GM23338 (cell line): ENCODE measurements at regions not wholly inside any gene's neighbourhood (a gene's known extent, or its start where the extent isn't known, plus 50 kb on each side); places are given as distances from the start of the nearest gene placed in this dataset.

Experiments
- CREB1 ChIP-seq: fragments of 250-450 bp; sonication (Bioruptor Pico); IDR thresholded peaks from 2 replicates; pipeline ENCODE4 v1.5.0; 2020; ENCODE audit warnings: low read depth, mild to moderate bottlenecking, moderate library complexity
- CTCF ChIP-seq, 2 experiments: fragments of 200-600 bp in 1 of 2; sonication (generic) in 1 of 2; conservative IDR thresholded peaks; 2 replicates each; pipeline versions ENCODE4 v1.5.1 to v1.6.1; 2016 to 2017; ENCODE audit warnings: antibody characterized with exemption in 2 of 2, low read depth in 2 of 2, mild to moderate bottlenecking in 2 of 2, moderate library complexity in 1 of 2
- ETS1 ChIP-seq: IDR thresholded peaks from 2 replicates; pipeline ENCODE4 v1.6.1; 2016; ENCODE audit warnings: antibody characterized with exemption
- EZH2 ChIP-seq: fragments of 200-600 bp; sonication (generic); IDR thresholded peaks from one replicate; pipeline ENCODE4 v1.8.0; 2017; ENCODE audit warnings: antibody characterized with exemption, mild to moderate bottlenecking, low read depth; ENCODE audit not compliant: unreplicated experiment
- EZH2phosphoT487 ChIP-seq: fragments of 200-600 bp; sonication (generic); IDR thresholded peaks from one replicate; pipeline ENCODE4 v1.8.1; 2018; ENCODE audit warnings: antibody characterized with exemption; ENCODE audit not compliant: unreplicated experiment
- JUNB ChIP-seq: IDR thresholded peaks from one replicate; pipeline ENCODE4 v1.6.1; 2016; ENCODE audit warnings: antibody characterized with exemption; ENCODE audit not compliant: unreplicated experiment
- NANOG ChIP-seq: IDR thresholded peaks from 2 replicates; pipeline ENCODE4 v1.6.1; 2016; ENCODE audit warnings: antibody characterized with exemption, borderline replicate concordance
- POLR2AphosphoS5 ChIP-seq: IDR thresholded peaks from 2 replicates; pipeline ENCODE4 v1.6.1; 2016; ENCODE audit warnings: antibody characterized with exemption, low read depth
- REST ChIP-seq: IDR thresholded peaks from one replicate; pipeline ENCODE4 v1.6.1; 2018; ENCODE audit warnings: antibody characterized with exemption; ENCODE audit not compliant: unreplicated experiment
- STAT1 ChIP-seq: IDR thresholded peaks from one replicate; pipeline ENCODE4 v1.6.1; 2016; ENCODE audit warnings: antibody characterized with exemption; ENCODE audit not compliant: unreplicated experiment
- ZNF114 ChIP-seq: fragments of 250-450 bp; sonication (Bioruptor Pico); IDR thresholded peaks from 2 replicates; pipeline ENCODE4 v1.5.0; 2020; ENCODE audit warnings: mild to moderate bottlenecking, moderate library complexity
- ZNF331 ChIP-seq: fragments of 250-450 bp; sonication (Bioruptor Pico); IDR thresholded peaks from 2 replicates; pipeline ENCODE4 v1.5.0; 2020; ENCODE audit warnings: low read depth, mild to moderate bottlenecking, moderate library complexity
- ZNF462 ChIP-seq: fragments of 250-450 bp; sonication (Bioruptor Pico); IDR thresholded peaks from 2 replicates; pipeline ENCODE4 v1.5.0; 2020; ENCODE audit warnings: mild to moderate bottlenecking, moderate library complexity

GRCh38 chr2:241984658-241985057 lies 115.1 kb downstream of the RTP5 start:
- TF ChIP-seq CTCF (conservative IDR thresholded peaks at IDR 0.05; ENCODE audit: low read depth in 2 of 2), result no peak
- no peak for TF ChIP-seq CREB1 (CRISPR knock-in tag)
- no peak for TF ChIP-seq REST
- no peak for TF ChIP-seq EZH2
- no peak for TF ChIP-seq POLR2AphosphoS5
- TF ChIP-seq ETS1, result no peak
- TF ChIP-seq NANOG, result no peak
- no peak for TF ChIP-seq EZH2phosphoT487
- TF ChIP-seq ZNF114 (CRISPR knock-in tag), result no peak
- no peak for TF ChIP-seq STAT1
- no peak for TF ChIP-seq JUNB
- no peak for TF ChIP-seq ZNF331 (CRISPR knock-in tag)
- TF ChIP-seq ZNF462 (CRISPR knock-in tag), result no peak
